Sigmoid colon (tissue), 6 donors: ENCODE measurements at regions not wholly inside any gene's neighbourhood (a gene's known extent, or its start where the extent isn't known, plus 50 kb on each side); places are given as distances from the start of the nearest gene placed in this dataset.

Source experiments
- DNase-seq: peaks from one replicate; pipeline ENCODE4 v3.0.0-alpha.2; 2019
- H3K27ac ChIP-seq, 4 donors: fragments of 200-600 bp; sonication (generic); one replicate each; pipeline ENCODE4 v1.5.1; 2016 to 2019; ENCODE audit warnings: mild to moderate bottlenecking in 1 of 4
- H3K27me3 ChIP-seq, 3 donors: fragments of 200-600 bp; sonication (generic); one replicate each; pipeline ENCODE4 v1.5.1; 2019; ENCODE audit warnings: mild to moderate bottlenecking in 1 of 3
- H3K36me3 ChIP-seq, 4 donors: fragments of 200-600 bp; sonication (generic); one replicate each; pipeline ENCODE4 v1.5.1; 2016 to 2019
- H3K4me1 ChIP-seq, 4 donors: fragments of 200-600 bp; sonication (generic); one replicate each; pipeline ENCODE4 v1.5.1; 2017 to 2019
- H3K4me3 ChIP-seq, 4 donors: fragments of 200-600 bp; sonication (generic); one replicate each; pipeline ENCODE4 v1.5.1; 2017 to 2019; ENCODE audit warnings: mild to moderate bottlenecking in 2 of 4, moderate library complexity in 1 of 4
- H3K9me3 ChIP-seq, 4 donors: fragments of 200-600 bp in 3 of 4; sonication (generic) in 3 of 4; one replicate each; pipeline versions ENCODE4 v1.5.1 to v1.6.1; 2013 to 2019
- EP300 ChIP-seq, 4 donors: sonication (generic); formaldehyde crosslinking; IDR thresholded peaks; one replicate each; pipeline ENCODE4 v1.6.1; 2017; ENCODE audit warnings: antibody characterized with exemption in 4 of 4
- POLR2A ChIP-seq, 2 donors: fragments of 450-650 bp; IDR thresholded peaks; one replicate each; pipeline ENCODE4 v1.6.1; 2016; ENCODE audit warnings: antibody characterized with exemption in 2 of 2, mild to moderate bottlenecking in 2 of 2, moderate library complexity in 2 of 2
- POLR2AphosphoS5 ChIP-seq, 4 donors: sonication (generic); formaldehyde crosslinking; IDR thresholded peaks; one replicate each; pipeline ENCODE4 v1.6.1; 2017; ENCODE audit warnings: antibody characterized with exemption in 4 of 4
- WGBS, 2 donors: extraction: QIAGEN DNeasy Blood & Tissue Kit; methylation state at CpG; one replicate each; pipeline ENCODE4 v1.1.7; 2013; 5-methylcytosine and 5-hydroxymethylcytosine counted together
- intact Hi-C: fragments of 100-400 bp; cut with DNase I; formaldehyde crosslinking; loops from one replicate; pipeline ENCODE4 v1.15.1; 2023
- TF ChIP-seq, protein P1 (sequence below), 4 experiments: fragments of 450-650 bp in 3 of 4; fragments of 200-600 bp in 1 of 4; IDR thresholded peaks; one replicate each; pipeline ENCODE4 v1.5.1; 2016 to 2019; ENCODE audit warnings: antibody characterized with exemption in 4 of 4, mild to moderate bottlenecking in 3 of 4, moderate library complexity in 2 of 4
- donor health status: healthy with polysubstance abuse.
- donor health status: healthy.

DNA sequence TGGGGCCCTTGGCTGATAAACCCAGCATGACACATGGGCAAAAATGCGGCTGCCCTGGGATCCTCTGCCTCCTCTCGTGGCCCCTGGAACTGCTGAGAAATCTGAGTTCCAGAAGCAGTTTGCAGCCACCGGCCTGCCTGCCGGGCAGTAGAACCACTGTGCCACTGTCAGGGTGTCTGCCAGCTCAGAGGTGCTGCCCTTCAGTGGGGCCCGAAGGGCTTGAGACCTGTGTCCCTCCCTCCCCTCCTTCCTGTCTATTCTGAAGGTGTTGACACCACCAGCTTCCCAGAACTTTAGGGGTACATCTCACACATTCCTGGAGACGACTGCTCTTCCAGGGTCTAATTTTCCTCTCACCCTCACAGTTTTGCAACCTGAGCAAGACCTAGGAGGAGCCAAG lies 88.2 kb upstream of the POMGNT2 start:
- H3K36me3 ChIP-seq = no peaks in the 10 kb centered on the region
- TF ChIP-seq POLR2A (IDR thresholded peaks at IDR 0.05) = no peak
- TF ChIP-seq, protein P1, sequence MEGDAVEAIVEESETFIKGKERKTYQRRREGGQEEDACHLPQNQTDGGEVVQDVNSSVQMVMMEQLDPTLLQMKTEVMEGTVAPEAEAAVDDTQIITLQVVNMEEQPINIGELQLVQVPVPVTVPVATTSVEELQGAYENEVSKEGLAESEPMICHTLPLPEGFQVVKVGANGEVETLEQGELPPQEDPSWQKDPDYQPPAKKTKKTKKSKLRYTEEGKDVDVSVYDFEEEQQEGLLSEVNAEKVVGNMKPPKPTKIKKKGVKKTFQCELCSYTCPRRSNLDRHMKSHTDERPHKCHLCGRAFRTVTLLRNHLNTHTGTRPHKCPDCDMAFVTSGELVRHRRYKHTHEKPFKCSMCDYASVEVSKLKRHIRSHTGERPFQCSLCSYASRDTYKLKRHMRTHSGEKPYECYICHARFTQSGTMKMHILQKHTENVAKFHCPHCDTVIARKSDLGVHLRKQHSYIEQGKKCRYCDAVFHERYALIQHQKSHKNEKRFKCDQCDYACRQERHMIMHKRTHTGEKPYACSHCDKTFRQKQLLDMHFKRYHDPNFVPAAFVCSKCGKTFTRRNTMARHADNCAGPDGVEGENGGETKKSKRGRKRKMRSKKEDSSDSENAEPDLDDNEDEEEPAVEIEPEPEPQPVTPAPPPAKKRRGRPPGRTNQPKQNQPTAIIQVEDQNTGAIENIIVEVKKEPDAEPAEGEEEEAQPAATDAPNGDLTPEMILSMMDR (IDR thresholded peaks at IDR 0.05) = no peak
- no peak for TF ChIP-seq POLR2AphosphoS5 (IDR thresholded peaks at IDR 0.05)
- TF ChIP-seq EP300 (IDR thresholded peaks at IDR 0.05) = no peak
- H3K9me3 ChIP-seq = peaks cover 0 to 2% (median under 1%) of the 10 kb centered on the region in 4 donors
- no peak overlapping the region for H3K4me3 ChIP-seq
- H3K27ac ChIP-seq = no peak overlapping the region
- intact Hi-C loops = no loop called here
- no peaks in the 10 kb centered on the region for H3K4me1 ChIP-seq
- no peaks in the 10 kb centered on the region for H3K27me3 ChIP-seq
- no peak for DNase-seq
- WGBS, 2 donors = 86 to 89% methylated on average over 6 of the region's 6 CpGs

DNA sequence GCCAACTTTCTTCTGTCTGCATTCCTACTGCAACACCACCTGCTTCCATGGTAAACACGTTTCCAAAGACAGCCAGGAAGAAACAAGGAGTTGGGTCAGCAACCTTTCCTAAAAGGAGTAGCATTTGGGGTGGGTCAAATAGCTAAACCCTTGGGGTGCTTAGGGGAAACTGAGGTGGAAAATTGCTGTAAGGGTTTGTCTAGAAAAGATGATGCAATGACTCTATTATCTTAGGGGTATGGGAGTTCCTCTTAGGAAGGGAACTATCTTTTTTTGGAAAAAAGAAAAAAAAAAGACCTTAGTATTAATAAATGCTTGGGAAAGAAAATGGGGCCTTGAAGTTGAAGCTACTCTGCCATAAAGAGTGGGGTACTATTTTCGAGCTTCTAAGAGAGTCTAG lies 86.1 kb upstream of the POMGNT2 start:
- WGBS, 2 donors = 28 to 54% methylated on average over 2 of the region's 2 CpGs
- H3K27ac ChIP-seq = no peak overlapping the region
- DNase-seq = no peak
- intact Hi-C loops = no loop called here
- TF ChIP-seq EP300 (IDR thresholded peaks at IDR 0.05) (no peak), POLR2AphosphoS5 (IDR thresholded peaks at IDR 0.05) (no peak), POLR2A (IDR thresholded peaks at IDR 0.05) (no peak)
- TF ChIP-seq, protein P1 (IDR thresholded peaks at IDR 0.05) = no peak
- no peak overlapping the region for H3K4me3 ChIP-seq
- H3K27me3 ChIP-seq = no peaks in the 10 kb centered on the region
- H3K36me3 ChIP-seq = no peaks in the 10 kb centered on the region
- peaks cover 0 to 3% (median 0%) of the 10 kb centered on the region in 4 donors for H3K9me3 ChIP-seq
- no peaks in the 10 kb centered on the region for H3K4me1 ChIP-seq

DNA sequence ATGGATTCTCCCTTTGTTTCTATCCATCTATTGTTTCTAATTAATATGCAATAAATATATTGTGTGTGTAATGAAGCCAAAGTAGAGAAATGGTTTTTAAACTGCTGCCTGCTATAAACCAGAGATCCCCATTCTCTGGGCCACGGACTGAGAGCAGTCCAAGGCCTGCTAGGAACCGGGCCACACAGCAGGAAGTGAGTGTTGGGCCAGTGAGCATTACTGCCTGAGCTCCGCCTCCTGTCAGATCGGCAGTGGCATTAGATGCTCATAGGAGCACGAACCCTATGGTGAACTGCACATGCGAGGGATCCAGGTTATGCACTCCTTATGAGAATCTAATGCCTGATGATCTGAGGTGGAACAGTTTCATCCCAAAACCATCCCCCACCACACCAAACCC lies 85.2 kb upstream of the POMGNT2 start:
- H3K27me3 ChIP-seq = no peaks in the 10 kb centered on the region
- TF ChIP-seq POLR2A (IDR thresholded peaks at IDR 0.05) = no peak
- no peak for TF ChIP-seq EP300 (IDR thresholded peaks at IDR 0.05)
- TF ChIP-seq, protein P1 (IDR thresholded peaks at IDR 0.05) = no peak
- no peak for TF ChIP-seq POLR2AphosphoS5 (IDR thresholded peaks at IDR 0.05)
- no peaks in the 10 kb centered on the region for H3K4me1 ChIP-seq
- WGBS, 2 donors = 57 to 79% methylated on average over 6 of the region's 6 CpGs
- H3K27ac ChIP-seq = no peak overlapping the region
- DNase-seq = no peak
- H3K4me3 ChIP-seq = no peak overlapping the region
- no peaks in the 10 kb centered on the region for H3K36me3 ChIP-seq
- intact Hi-C loops = no loop called here
- H3K9me3 ChIP-seq = peaks cover 0 to 3% (median 0%) of the 10 kb centered on the region in 4 donors

DNA sequence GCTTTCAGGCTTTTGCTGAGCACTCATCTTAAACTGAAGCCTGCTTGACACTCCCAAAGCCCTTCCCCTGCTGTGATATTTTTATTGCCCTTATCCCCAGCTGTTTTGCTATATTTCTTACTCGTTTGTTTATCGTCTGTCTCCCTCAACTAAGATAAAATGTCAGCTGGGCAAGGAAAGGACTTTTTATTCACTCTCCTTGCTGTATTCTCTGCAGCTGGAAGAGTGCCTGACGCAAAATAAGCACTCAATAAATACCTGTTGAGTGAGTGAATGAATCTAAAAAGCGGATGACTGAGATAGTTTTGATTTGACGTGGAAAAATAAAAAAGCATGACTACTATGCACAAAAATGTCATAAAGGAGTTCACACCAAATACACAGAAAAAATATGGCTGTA lies 84.8 kb upstream of the POMGNT2 start:
- intact Hi-C loops = no loop called here
- TF ChIP-seq POLR2AphosphoS5 (IDR thresholded peaks at IDR 0.05) = no peak
- TF ChIP-seq POLR2A (IDR thresholded peaks at IDR 0.05) = no peak
- TF ChIP-seq, protein P1 (IDR thresholded peaks at IDR 0.05) = no peak
- WGBS, 2 donors = 14 to 56% methylated on average over 5 of the region's 5 CpGs

DNA sequence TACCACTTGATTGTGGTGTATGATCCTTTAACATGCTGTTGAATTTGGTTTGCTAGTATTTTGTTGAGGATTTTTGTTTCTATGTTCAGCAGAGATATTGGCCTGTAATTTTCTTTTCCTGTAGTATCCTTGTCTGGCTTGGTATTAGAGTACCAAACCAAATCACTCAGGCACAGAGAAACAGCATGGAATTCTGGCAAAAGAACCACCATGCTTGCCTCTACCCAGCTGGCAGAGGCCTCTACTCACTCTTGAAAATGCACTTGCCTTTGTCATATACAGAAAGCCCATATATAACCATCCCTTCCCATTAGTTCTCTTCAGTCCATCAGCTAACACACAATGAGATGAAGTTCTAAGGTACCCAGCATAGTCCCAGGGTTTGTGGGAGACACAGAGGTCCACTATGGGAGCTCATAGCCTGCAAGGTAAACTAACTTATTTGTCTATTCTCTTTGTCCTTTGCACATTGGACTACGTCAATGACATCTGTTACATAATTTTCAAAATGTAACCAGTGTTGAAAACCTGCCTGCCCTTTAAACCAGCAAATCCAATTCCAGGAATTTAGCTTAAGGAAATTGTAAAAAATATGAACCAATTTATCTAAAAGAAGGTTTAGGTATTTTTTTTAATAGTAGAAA lies 82.1 kb upstream of the POMGNT2 start:
- Histone ChIP-seq H3K27ac (no peak overlapping the region), H3K4me1 (no peaks in the 10 kb centered on the region), H3K36me3 (no peaks in the 10 kb centered on the region), H3K9me3 (peaks cover 0 to 3% (median 0%) of the 10 kb centered on the region in 4 donors), H3K27me3 (no peaks in the 10 kb centered on the region), H3K4me3 (no peak overlapping the region)
- 91 to 97% methylated on average over 1 of the region's 1 CpG for WGBS, 2 donors
- TF ChIP-seq EP300 (IDR thresholded peaks at IDR 0.05) (no peak), POLR2A (IDR thresholded peaks at IDR 0.05) (no peak), POLR2AphosphoS5 (IDR thresholded peaks at IDR 0.05) (no peak)
- TF ChIP-seq, protein P1 (IDR thresholded peaks at IDR 0.05) = no peak
- intact Hi-C loops = no loop called here
- DNase-seq = no peak

More for the DNA sequence above, 84.8 kb upstream of the POMGNT2 start:
- H3K36me3 ChIP-seq = no peaks in the 10 kb centered on the region
- no peaks in the 10 kb centered on the region for H3K4me1 ChIP-seq
- no peak overlapping the region for H3K27ac ChIP-seq
- H3K9me3 ChIP-seq = peaks cover 0 to 3% (median 0%) of the 10 kb centered on the region in 4 donors
- H3K4me3 ChIP-seq = no peak overlapping the region
- H3K27me3 ChIP-seq = no peaks in the 10 kb centered on the region
- DNase-seq = no peak
